H1 (cell line): ENCODE measurements at regions not wholly inside any gene's neighbourhood (a gene's known extent, or its start where the extent isn't known, plus 50 kb on each side); places are given as distances from the start of the nearest gene placed in this dataset.

Experiments used
- CHD7 ChIP-seq: fragments of 300-600 bp; sonication (generic); IDR thresholded peaks from 2 replicates; pipeline ENCODE4 v1.7.1; 2012; ENCODE audit warnings: low read length, moderate library complexity, mild to moderate bottlenecking, inconsistent platforms; ENCODE audit not compliant: insufficient replicate concordance
- NRF1 ChIP-seq: IDR thresholded peaks from 2 replicates; pipeline ENCODE4 v1.6.1; 2011; ENCODE audit warnings: mild to moderate bottlenecking, low read depth, low read length, improper control_type of control experiment
- RFX5 ChIP-seq: IDR thresholded peaks from 2 replicates; pipeline ENCODE4 v1.6.1; 2011; ENCODE audit warnings: low read depth, low read length, improper control_type of control experiment, borderline replicate concordance
- TEAD4 ChIP-seq: IDR thresholded peaks from 2 replicates; pipeline ENCODE4 v1.6.1; 2012; ENCODE audit warnings: low read depth, low read length, inconsistent platforms, mixed read lengths

- TF ChIP-seq TEAD4 = no peak
- no peak for TF ChIP-seq NRF1
- no peak for TF ChIP-seq RFX5
- TF ChIP-seq CHD7 = no peak
- TF ChIP-seq, all 59 proteins: peak for 0
These were observed 533.7 kb downstream of the LIG4 start (continued) for GRCh38 chr13:107681600-107681999.
